Ishikawa (cell line): ENCODE measurements at regions not wholly inside any gene's neighbourhood (a gene's known extent, or its start where the extent isn't known, plus 50 kb on each side); places are given as distances from the start of the nearest gene placed in this dataset.

Experiments used
- CEBPB ChIP-seq: IDR thresholded peaks from 2 replicates; pipeline ENCODE4 v1.6.1; 2012
- CREB1 ChIP-seq: IDR thresholded peaks from 2 replicates; pipeline ENCODE4 v1.6.1; 2012; ENCODE audit warnings: low read depth
- EGR1 ChIP-seq: IDR thresholded peaks from 2 replicates; pipeline ENCODE4 v1.6.1; 2012
- EP300 ChIP-seq: IDR thresholded peaks from 2 replicates; pipeline ENCODE4 v1.6.1; 2012; ENCODE audit warnings: borderline replicate concordance
- FOXM1 ChIP-seq: IDR thresholded peaks from 2 replicates; pipeline ENCODE4 v1.6.1; 2012; ENCODE audit warnings: low read depth, borderline replicate concordance
- MAX ChIP-seq: IDR thresholded peaks from 2 replicates; pipeline ENCODE4 v1.6.1; 2012
- NFIC ChIP-seq: IDR thresholded peaks from 2 replicates; pipeline ENCODE4 v1.6.1; 2012
- RAD21 ChIP-seq: IDR thresholded peaks from 2 replicates; pipeline ENCODE4 v1.6.1; 2012; ENCODE audit warnings: low read depth
- REST ChIP-seq: IDR thresholded peaks from 2 replicates; pipeline ENCODE4 v1.6.1; 2012; ENCODE audit warnings: low read depth, mild to moderate bottlenecking
- TCF12 ChIP-seq: IDR thresholded peaks from 2 replicates; pipeline ENCODE4 v1.6.1; 2012; ENCODE audit warnings: low read depth
- TEAD4 ChIP-seq: IDR thresholded peaks from 2 replicates; pipeline ENCODE4 v1.6.1; 2012
- YY1 ChIP-seq: IDR thresholded peaks from 2 replicates; pipeline ENCODE4 v1.6.1; 2012; ENCODE audit warnings: low read depth
- ZBTB7A ChIP-seq: IDR thresholded peaks from 2 replicates; pipeline ENCODE4 v1.6.1; 2012; ENCODE audit warnings: low read depth

GRCh38 chrX:15988661-15989603 is 134.3 kb upstream of the AP1S2 start:
- no peak for TF ChIP-seq RAD21
- TF ChIP-seq EP300: no peak
- TF ChIP-seq MAX: no peak
- no peak for TF ChIP-seq REST
- no peak for TF ChIP-seq ZBTB7A
- no peak for TF ChIP-seq YY1
- TF ChIP-seq CREB1: no peak
- no peak for TF ChIP-seq NFIC
- no peak for TF ChIP-seq EGR1
- TF ChIP-seq TEAD4: no peak
- TF ChIP-seq FOXM1: no peak
- TF ChIP-seq CEBPB: no peak
- TF ChIP-seq TCF12: no peak
